ENCODE measurements at regions not wholly inside any gene's neighbourhood (a gene's known extent, or its start where the extent isn't known, plus 50 kb on each side); places are given as distances from the start of the nearest gene placed in this dataset.

DNA sequence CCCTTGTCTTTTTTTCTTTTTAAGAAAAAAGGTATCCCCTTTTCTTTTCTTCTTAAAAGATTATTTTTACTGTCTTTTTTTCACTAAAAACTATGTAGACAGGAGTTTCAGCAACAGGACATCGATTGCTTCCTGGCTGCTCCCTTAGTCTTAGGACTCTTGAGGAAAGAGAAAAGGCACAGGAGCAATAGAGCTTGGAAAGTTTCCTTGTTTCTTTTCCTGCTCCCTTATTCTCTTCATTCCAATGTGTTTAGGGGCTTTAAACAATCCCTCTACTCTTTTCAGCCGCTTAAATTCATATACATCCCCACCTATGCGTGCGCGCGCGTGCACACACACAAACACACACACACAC lies 182.2 kb upstream of the FOXN2 start:
- no peaks in the 10 kb centered on the region for H3K4me1 ChIP-seq (ENCODE audit: insufficient read depth, low read length)
- H3K4me2 ChIP-seq (ENCODE audit: insufficient read depth, low read length): no peak overlapping the region
- no peak overlapping the region for H3K27ac ChIP-seq (ENCODE audit: low read depth, low read length)
- H3K27me3 ChIP-seq (ENCODE audit: insufficient read depth, low read length): no peaks in the 10 kb centered on the region
- H3K9me3 ChIP-seq (ENCODE audit: low read depth, low read length): no peaks in the 10 kb centered on the region
- TF ChIP-seq, protein P1, sequence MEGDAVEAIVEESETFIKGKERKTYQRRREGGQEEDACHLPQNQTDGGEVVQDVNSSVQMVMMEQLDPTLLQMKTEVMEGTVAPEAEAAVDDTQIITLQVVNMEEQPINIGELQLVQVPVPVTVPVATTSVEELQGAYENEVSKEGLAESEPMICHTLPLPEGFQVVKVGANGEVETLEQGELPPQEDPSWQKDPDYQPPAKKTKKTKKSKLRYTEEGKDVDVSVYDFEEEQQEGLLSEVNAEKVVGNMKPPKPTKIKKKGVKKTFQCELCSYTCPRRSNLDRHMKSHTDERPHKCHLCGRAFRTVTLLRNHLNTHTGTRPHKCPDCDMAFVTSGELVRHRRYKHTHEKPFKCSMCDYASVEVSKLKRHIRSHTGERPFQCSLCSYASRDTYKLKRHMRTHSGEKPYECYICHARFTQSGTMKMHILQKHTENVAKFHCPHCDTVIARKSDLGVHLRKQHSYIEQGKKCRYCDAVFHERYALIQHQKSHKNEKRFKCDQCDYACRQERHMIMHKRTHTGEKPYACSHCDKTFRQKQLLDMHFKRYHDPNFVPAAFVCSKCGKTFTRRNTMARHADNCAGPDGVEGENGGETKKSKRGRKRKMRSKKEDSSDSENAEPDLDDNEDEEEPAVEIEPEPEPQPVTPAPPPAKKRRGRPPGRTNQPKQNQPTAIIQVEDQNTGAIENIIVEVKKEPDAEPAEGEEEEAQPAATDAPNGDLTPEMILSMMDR (IDR thresholded peaks at IDR 0.05; ENCODE audit: extremely low read depth, low read depth, low read length): no peak
- no peaks in the 10 kb centered on the region for H3K36me3 ChIP-seq (ENCODE audit: insufficient read depth, low read length)
- no peaks in the 10 kb centered on the region for H3K79me2 ChIP-seq (ENCODE audit: insufficient read depth, low read length)
- no peak overlapping the region for H3K4me3 ChIP-seq (ENCODE audit: insufficient read depth, low read length)
- H4K20me1 ChIP-seq (ENCODE audit: insufficient read depth, low read length): no peaks in the 10 kb centered on the region
- no peak for DNase-seq (ENCODE audit: insufficient read length, low spot score, missing footprints)
- H2AFZ ChIP-seq (ENCODE audit: low read length): no peak overlapping the region

DNA sequence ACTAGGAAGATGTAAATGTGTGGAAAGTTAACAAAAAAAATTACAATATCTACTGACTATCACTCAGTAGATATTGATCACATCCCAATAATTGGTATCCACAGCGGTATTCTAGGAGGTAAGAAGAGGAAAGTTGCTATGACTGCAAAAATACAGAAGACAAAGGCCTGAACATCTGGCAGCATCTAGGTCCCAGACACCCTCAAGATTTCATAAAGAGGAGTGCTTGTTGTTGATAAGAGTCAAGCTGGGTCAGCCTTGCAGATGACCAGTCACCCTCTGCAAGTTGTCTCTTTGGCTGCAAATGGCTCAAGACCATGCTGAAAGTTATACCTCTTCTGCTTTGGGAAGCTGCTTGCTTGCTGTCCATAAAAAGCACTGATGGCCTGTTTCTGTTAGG lies 179.8 kb upstream of the FOXN2 start:
- Histone ChIP-seq H3K79me2 (ENCODE audit: insufficient read depth, low read length) (no peaks in the 10 kb centered on the region), H2AFZ (ENCODE audit: low read length) (no peak overlapping the region), H3K36me3 (ENCODE audit: insufficient read depth, low read length) (no peaks in the 10 kb centered on the region), H3K4me3 (ENCODE audit: insufficient read depth, low read length) (no peak overlapping the region), H3K27ac (ENCODE audit: low read depth, low read length) (no peak overlapping the region), H3K4me1 (ENCODE audit: insufficient read depth, low read length) (no peaks in the 10 kb centered on the region), H3K4me2 (ENCODE audit: insufficient read depth, low read length) (no peak overlapping the region), H3K27me3 (ENCODE audit: insufficient read depth, low read length) (no peaks in the 10 kb centered on the region), H3K9me3 (ENCODE audit: low read depth, low read length) (no peaks in the 10 kb centered on the region), H4K20me1 (ENCODE audit: insufficient read depth, low read length) (no peaks in the 10 kb centered on the region)
- DNase-seq (ENCODE audit: insufficient read length, low spot score, missing footprints): no peak
- TF ChIP-seq, protein P1 (IDR thresholded peaks at IDR 0.05; ENCODE audit: extremely low read depth, low read depth, low read length): no peak

DNA sequence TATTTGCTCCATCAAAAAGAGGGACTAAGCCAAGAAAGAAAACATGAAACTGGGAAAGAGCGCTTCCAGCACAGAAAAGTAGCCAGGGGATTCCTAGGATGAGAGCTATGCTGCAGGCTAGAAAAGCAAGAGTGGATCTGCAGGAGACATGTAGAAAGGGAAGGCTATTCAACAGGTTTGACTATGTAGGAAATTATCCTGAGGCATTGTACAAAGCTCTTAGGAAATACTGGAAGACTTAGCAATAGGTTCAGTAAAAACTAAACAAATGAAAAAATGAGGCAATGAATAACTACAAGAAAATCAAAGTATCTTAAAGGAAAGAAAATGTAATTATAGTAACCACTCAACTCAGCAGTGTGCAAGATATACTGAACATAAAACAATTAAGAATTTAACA lies 178.7 kb upstream of the FOXN2 start:
- no peak overlapping the region for H3K4me2 ChIP-seq (ENCODE audit: insufficient read depth, low read length)
- H3K36me3 ChIP-seq (ENCODE audit: insufficient read depth, low read length): no peaks in the 10 kb centered on the region
- no peak overlapping the region for H3K27ac ChIP-seq (ENCODE audit: low read depth, low read length)
- no peak for DNase-seq (ENCODE audit: insufficient read length, low spot score, missing footprints)
- H4K20me1 ChIP-seq (ENCODE audit: insufficient read depth, low read length): no peaks in the 10 kb centered on the region
- H3K4me3 ChIP-seq (ENCODE audit: insufficient read depth, low read length): no peak overlapping the region
- TF ChIP-seq, protein P1 (IDR thresholded peaks at IDR 0.05; ENCODE audit: extremely low read depth, low read depth, low read length): no peak
- H3K79me2 ChIP-seq (ENCODE audit: insufficient read depth, low read length): no peaks in the 10 kb centered on the region
- no peak overlapping the region for H2AFZ ChIP-seq (ENCODE audit: low read length)
- no peaks in the 10 kb centered on the region for H3K9me3 ChIP-seq (ENCODE audit: low read depth, low read length)
- H3K27me3 ChIP-seq (ENCODE audit: insufficient read depth, low read length): no peaks in the 10 kb centered on the region
- H3K4me1 ChIP-seq (ENCODE audit: insufficient read depth, low read length): no peaks in the 10 kb centered on the region

DNA sequence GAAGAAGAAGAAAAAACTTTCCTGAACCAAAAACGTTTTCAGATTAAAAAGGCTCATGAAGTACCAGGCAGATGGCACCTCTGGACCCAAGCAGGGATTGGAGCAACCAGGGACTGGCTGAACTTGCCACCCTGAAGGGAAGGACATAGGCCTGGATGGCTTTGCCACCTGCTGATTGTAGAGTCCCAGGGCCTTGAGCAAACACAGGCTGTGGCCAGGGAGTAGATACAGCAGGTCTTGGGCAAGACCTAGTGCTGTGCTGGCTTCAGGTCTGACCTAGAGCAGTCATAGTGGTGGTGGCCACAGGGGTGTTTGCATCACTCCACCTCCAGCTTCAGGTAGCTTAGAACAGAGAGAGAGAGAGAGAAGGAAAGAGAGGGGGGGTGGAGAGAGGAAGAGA lies 176.7 kb upstream of the FOXN2 start:
- H3K27ac ChIP-seq (ENCODE audit: low read depth, low read length): no peak overlapping the region
- no peaks in the 10 kb centered on the region for H3K9me3 ChIP-seq (ENCODE audit: low read depth, low read length)
- TF ChIP-seq, protein P1 (IDR thresholded peaks at IDR 0.05; ENCODE audit: extremely low read depth, low read depth, low read length): no peak
- no peak overlapping the region for H3K4me3 ChIP-seq (ENCODE audit: insufficient read depth, low read length)
- H3K36me3 ChIP-seq (ENCODE audit: insufficient read depth, low read length): no peaks in the 10 kb centered on the region
- no peak for DNase-seq (ENCODE audit: insufficient read length, low spot score, missing footprints)
- no peaks in the 10 kb centered on the region for H4K20me1 ChIP-seq (ENCODE audit: insufficient read depth, low read length)
- H2AFZ ChIP-seq (ENCODE audit: low read length): no peak overlapping the region
- H3K4me2 ChIP-seq (ENCODE audit: insufficient read depth, low read length): no peak overlapping the region
- H3K4me1 ChIP-seq (ENCODE audit: insufficient read depth, low read length): no peaks in the 10 kb centered on the region
- H3K27me3 ChIP-seq (ENCODE audit: insufficient read depth, low read length): no peaks in the 10 kb centered on the region
- no peaks in the 10 kb centered on the region for H3K79me2 ChIP-seq (ENCODE audit: insufficient read depth, low read length)

Measured in osteoblast (primary cell).